HEK293 (cell line): ENCODE measurements at regions not wholly inside any gene's neighbourhood (a gene's known extent, or its start where the extent isn't known, plus 50 kb on each side); places are given as distances from the start of the nearest gene placed in this dataset.

Experiments used
- CTCF ChIA-PET: fragments of 350-600 bp; formaldehyde crosslinking; extraction: SDS; loops from one replicate; lab custom pipeline; 2021; ENCODE audit warnings: antibody characterized with exemption; lab: Yijun Ruan, JAX
- POLR2A ChIA-PET: fragments of 300-600 bp; formaldehyde crosslinking; extraction: SDS; loops from one replicate; lab custom pipeline; 2020; ENCODE audit warnings: antibody characterized with exemption, inconsistent platforms; lab: Yijun Ruan, JAX
- H3K27ac ChIP-seq: fragments of 200-500 bp; sonication (Bioruptor generic); 2 replicates; pipeline ENCODE4 v1.5.1; 2014; ENCODE audit warnings: low read depth, low read length, control low read depth, inconsistent platforms; ENCODE audit errors: extremely low read depth
- H3K36me3 ChIP-seq, 2 experiments: fragments of 200-500 bp in 1 of 2; sonication (Bioruptor generic) in 1 of 2; 1 replicate in 1 of 2; 2 replicates in 1 of 2; pipeline ENCODE4 v1.5.1; 2014 to 2017; ENCODE audit warnings: inconsistent platforms in 2 of 2, low read length in 2 of 2; ENCODE audit not compliant: control insufficient read depth in 2 of 2, insufficient read depth in 1 of 2
- H3K4me1 ChIP-seq: fragments of 200-500 bp; sonication (Bioruptor generic); 2 replicates; pipeline ENCODE4 v1.5.1; 2014; ENCODE audit warnings: mild to moderate bottlenecking, low read length, inconsistent platforms; ENCODE audit not compliant: control insufficient read depth, insufficient read depth
- H3K4me3 ChIP-seq: 2 replicates; pipeline ENCODE4 v1.5.1; 2011; ENCODE audit warnings: low read depth, mild to moderate bottlenecking, control low read depth, low read length, moderate library complexity
- H3K9me3 ChIP-seq: fragments of 200-500 bp; sonication (Bioruptor generic); 2 replicates; pipeline ENCODE4 v1.5.1; 2014; ENCODE audit warnings: low read depth, low read length, inconsistent platforms; ENCODE audit not compliant: control insufficient read depth, insufficient read depth
- GLIS2 ChIP-seq: fragments of 450-650 bp; formaldehyde crosslinking; IDR thresholded peaks from 2 replicates; pipeline ENCODE4 v1.5.1; 2016; ENCODE audit warnings: missing biosample characterization, missing genetic modification characterization
- KLF16 ChIP-seq: fragments of 450-650 bp; formaldehyde crosslinking; IDR thresholded peaks from 2 replicates; pipeline ENCODE4 v1.5.1; 2017; ENCODE audit warnings: missing biosample characterization, missing genetic modification characterization
- WT1 ChIP-seq: fragments of 450-650 bp; formaldehyde crosslinking; IDR thresholded peaks from 2 replicates; pipeline ENCODE4 v1.5.1; 2016; ENCODE audit warnings: missing biosample characterization, missing genetic modification characterization
- ZNF146 ChIP-seq: fragments of 450-650 bp; formaldehyde crosslinking; IDR thresholded peaks from 2 replicates; pipeline ENCODE4 v1.5.1; 2016; ENCODE audit warnings: missing biosample characterization, missing genetic modification characterization
- ZNF175 ChIP-seq: fragments of 450-650 bp; formaldehyde crosslinking; IDR thresholded peaks from 2 replicates; pipeline ENCODE4 v1.5.1; 2016; ENCODE audit warnings: missing biosample characterization, missing genetic modification characterization
- ZNF184 ChIP-seq: fragments of 450-650 bp; IDR thresholded peaks from 2 replicates; pipeline ENCODE4 v1.5.1; 2018; ENCODE audit warnings: missing biosample characterization, mild to moderate bottlenecking, missing genetic modification characterization
- ZNF202 ChIP-seq: fragments of 450-650 bp; formaldehyde crosslinking; IDR thresholded peaks from 2 replicates; pipeline ENCODE4 v1.5.1; 2016; ENCODE audit warnings: missing biosample characterization, missing genetic modification characterization, borderline replicate concordance
- ZNF214 ChIP-seq: fragments of 450-650 bp; formaldehyde crosslinking; IDR thresholded peaks from 2 replicates; pipeline ENCODE4 v1.5.1; 2017; ENCODE audit warnings: missing biosample characterization, mild to moderate bottlenecking, missing genetic modification characterization, borderline replicate concordance
- ZNF354C ChIP-seq: fragments of 450-650 bp; formaldehyde crosslinking; IDR thresholded peaks from 2 replicates; pipeline ENCODE4 v1.5.1; 2016; ENCODE audit warnings: missing biosample characterization, missing genetic modification characterization, low read depth, borderline replicate concordance
- ZNF473 ChIP-seq: fragments of 450-650 bp; formaldehyde crosslinking; IDR thresholded peaks from 2 replicates; pipeline ENCODE4 v1.5.1; 2017; ENCODE audit warnings: missing biosample characterization, missing genetic modification characterization
- ZNF555 ChIP-seq: fragments of 450-650 bp; formaldehyde crosslinking; conservative IDR thresholded peaks from 2 replicates; pipeline ENCODE4 v1.5.1; 2017; ENCODE audit warnings: missing biosample characterization, mild to moderate bottlenecking, missing genetic modification characterization, inconsistent platforms
- ZNF571 ChIP-seq: fragments of 450-650 bp; formaldehyde crosslinking; IDR thresholded peaks from 2 replicates; pipeline ENCODE4 v1.5.0; 2017; ENCODE audit warnings: missing biosample characterization, missing genetic modification characterization
- ZNF610 ChIP-seq: fragments of 450-650 bp; formaldehyde crosslinking; IDR thresholded peaks from 2 replicates; pipeline ENCODE4 v1.5.1; 2016; ENCODE audit warnings: missing biosample characterization, missing genetic modification characterization, borderline replicate concordance
- ZNF785 ChIP-seq: fragments of 450-650 bp; formaldehyde crosslinking; IDR thresholded peaks from 2 replicates; pipeline ENCODE4 v1.5.1; 2016; ENCODE audit warnings: missing biosample characterization, missing genetic modification characterization
- ZSCAN30 ChIP-seq: fragments of 450-650 bp; IDR thresholded peaks from 2 replicates; pipeline ENCODE4 v1.5.1; 2018; ENCODE audit warnings: missing biosample characterization, mild to moderate bottlenecking, missing genetic modification characterization, moderate library complexity
- TF ChIP-seq, protein P1 (sequence below): fragments of 450-650 bp; formaldehyde crosslinking; IDR thresholded peaks from 2 replicates; pipeline ENCODE4 v1.5.1; 2016; ENCODE audit warnings: missing biosample characterization, missing genetic modification characterization, borderline replicate concordance
- TF ChIP-seq, protein P2 (sequence below): fragments of 450-650 bp; formaldehyde crosslinking; IDR thresholded peaks from 2 replicates; pipeline ENCODE4 v1.5.1; 2016; ENCODE audit warnings: missing biosample characterization, missing genetic modification characterization
- TF ChIP-seq, protein P3 (sequence below): fragments of 450-650 bp; IDR thresholded peaks from 2 replicates; pipeline ENCODE4 v1.5.1; 2018; ENCODE audit warnings: missing biosample characterization, mild to moderate bottlenecking, missing genetic modification characterization
- TF ChIP-seq, protein P4 (sequence below): fragments of 450-650 bp; formaldehyde crosslinking; IDR thresholded peaks from 2 replicates; pipeline ENCODE4 v1.5.1; 2016; ENCODE audit warnings: missing biosample characterization, missing genetic modification characterization, low read depth
- TF ChIP-seq, protein P5 (sequence below): fragments of 450-650 bp; formaldehyde crosslinking; IDR thresholded peaks from 2 replicates; pipeline ENCODE4 v1.5.1; 2016; ENCODE audit warnings: missing biosample characterization, missing genetic modification characterization
- TF ChIP-seq, protein P6 (sequence below): fragments of 450-650 bp; formaldehyde crosslinking; IDR thresholded peaks from 2 replicates; pipeline ENCODE4; 2016; ENCODE audit warnings: missing biosample characterization, missing genetic modification characterization
- TF ChIP-seq, protein P7 (sequence below): fragments of 450-650 bp; formaldehyde crosslinking; IDR thresholded peaks from 2 replicates; pipeline ENCODE4 v1.5.1; 2016; ENCODE audit warnings: missing biosample characterization, missing genetic modification characterization
- TF ChIP-seq, protein P8 (sequence below): fragments of 450-650 bp; formaldehyde crosslinking; IDR thresholded peaks from 2 replicates; pipeline ENCODE4 v1.5.1; 2016; ENCODE audit warnings: missing biosample characterization, missing genetic modification characterization

DNA sequence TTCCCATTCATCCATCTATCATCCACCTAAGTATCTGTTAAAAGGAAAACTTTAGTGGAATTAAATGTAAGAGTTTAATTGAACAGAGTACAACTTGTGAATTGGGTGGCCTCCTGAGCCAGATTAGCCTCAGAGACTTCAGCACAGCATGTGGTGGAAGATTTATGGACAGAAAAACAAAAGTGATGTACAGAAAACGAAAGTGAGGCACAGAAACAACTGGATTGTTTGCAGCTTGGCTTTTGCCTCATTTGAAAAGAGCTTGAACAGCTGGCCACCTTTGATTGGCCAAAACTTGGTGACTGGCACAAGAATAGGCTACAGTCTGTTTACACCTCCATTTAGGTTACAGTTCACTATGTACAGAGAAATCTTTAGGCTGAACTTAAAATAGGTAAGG, 1463.4 kb upstream of the CELF2 start (continued):
- TF ChIP-seq, protein P1, sequence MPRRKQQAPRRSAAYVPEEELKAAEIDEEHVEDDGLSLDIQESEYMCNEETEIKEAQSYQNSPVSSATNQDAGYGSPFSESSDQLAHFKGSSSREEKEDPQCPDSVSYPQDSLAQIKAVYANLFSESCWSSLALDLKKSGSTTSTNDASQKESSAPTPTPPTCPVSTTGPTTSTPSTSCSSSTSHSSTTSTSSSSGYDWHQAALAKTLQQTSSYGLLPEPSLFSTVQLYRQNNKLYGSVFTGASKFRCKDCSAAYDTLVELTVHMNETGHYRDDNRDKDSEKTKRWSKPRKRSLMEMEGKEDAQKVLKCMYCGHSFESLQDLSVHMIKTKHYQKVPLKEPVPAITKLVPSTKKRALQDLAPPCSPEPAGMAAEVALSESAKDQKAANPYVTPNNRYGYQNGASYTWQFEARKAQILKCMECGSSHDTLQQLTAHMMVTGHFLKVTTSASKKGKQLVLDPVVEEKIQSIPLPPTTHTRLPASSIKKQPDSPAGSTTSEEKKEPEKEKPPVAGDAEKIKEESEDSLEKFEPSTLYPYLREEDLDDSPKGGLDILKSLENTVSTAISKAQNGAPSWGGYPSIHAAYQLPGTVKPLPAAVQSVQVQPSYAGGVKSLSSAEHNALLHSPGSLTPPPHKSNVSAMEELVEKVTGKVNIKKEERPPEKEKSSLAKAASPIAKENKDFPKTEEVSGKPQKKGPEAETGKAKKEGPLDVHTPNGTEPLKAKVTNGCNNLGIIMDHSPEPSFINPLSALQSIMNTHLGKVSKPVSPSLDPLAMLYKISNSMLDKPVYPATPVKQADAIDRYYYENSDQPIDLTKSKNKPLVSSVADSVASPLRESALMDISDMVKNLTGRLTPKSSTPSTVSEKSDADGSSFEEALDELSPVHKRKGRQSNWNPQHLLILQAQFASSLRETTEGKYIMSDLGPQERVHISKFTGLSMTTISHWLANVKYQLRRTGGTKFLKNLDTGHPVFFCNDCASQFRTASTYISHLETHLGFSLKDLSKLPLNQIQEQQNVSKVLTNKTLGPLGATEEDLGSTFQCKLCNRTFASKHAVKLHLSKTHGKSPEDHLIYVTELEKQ: no peak
- TF ChIP-seq ZNF214 (tag by site-specific recombination) (no peak), GLIS2 (tag by site-specific recombination) (no peak), ZNF146 (tag by site-specific recombination) (no peak), ZNF785 (tag by site-specific recombination) (no peak), ZNF184 (tag by site-specific recombination) (no peak), ZNF473 (tag by site-specific recombination) (no peak), ZNF175 (no peak), WT1 (tag by site-specific recombination) (no peak), ZSCAN30 (tag by site-specific recombination) (no peak)

DNA sequence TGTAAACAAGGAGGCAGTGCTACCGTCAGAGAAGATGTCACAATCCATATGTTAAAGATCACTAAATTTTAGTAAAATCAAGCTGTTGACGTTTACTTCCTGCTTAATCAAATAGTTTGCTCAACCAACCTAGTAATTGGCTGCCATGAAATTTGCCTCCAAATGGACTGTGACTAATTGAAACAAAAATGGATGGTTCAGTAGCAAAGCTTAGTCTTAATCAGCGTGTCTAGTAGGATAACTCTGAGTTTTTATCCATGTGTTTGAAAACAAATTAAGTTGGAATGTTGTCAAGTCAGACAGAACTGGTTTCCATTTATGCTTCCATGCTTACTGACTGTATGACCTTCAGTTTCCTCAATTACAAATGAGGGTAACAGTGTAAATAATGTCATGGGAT, 1456.7 kb upstream of the CELF2 start:
- ChIA-PET POLR2A (no interaction called here), CTCF (no interaction called here)
- no peaks in the 10 kb centered on the region for H3K9me3 ChIP-seq
- H3K36me3 ChIP-seq: no peaks in the 10 kb centered on the region
- H3K4me3 ChIP-seq: no peak overlapping the region
- H3K27ac ChIP-seq: no peak overlapping the region
- H3K4me1 ChIP-seq: no peaks in the 10 kb centered on the region
- TF ChIP-seq, protein P2, sequence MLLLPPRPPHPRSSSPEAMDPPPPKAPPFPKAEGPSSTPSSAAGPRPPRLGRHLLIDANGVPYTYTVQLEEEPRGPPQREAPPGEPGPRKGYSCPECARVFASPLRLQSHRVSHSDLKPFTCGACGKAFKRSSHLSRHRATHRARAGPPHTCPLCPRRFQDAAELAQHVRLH (tag by site-specific recombination): no peak
- TF ChIP-seq ZNF202 (tag by site-specific recombination) (no peak), ZNF555 (tag by site-specific recombination) (no peak), KLF16 (tag by site-specific recombination) (no peak), ZNF571 (tag by site-specific recombination) (no peak), ZNF354C (tag by site-specific recombination) (no peak), ZNF610 (tag by site-specific recombination) (no peak)
- TF ChIP-seq, protein P3, sequence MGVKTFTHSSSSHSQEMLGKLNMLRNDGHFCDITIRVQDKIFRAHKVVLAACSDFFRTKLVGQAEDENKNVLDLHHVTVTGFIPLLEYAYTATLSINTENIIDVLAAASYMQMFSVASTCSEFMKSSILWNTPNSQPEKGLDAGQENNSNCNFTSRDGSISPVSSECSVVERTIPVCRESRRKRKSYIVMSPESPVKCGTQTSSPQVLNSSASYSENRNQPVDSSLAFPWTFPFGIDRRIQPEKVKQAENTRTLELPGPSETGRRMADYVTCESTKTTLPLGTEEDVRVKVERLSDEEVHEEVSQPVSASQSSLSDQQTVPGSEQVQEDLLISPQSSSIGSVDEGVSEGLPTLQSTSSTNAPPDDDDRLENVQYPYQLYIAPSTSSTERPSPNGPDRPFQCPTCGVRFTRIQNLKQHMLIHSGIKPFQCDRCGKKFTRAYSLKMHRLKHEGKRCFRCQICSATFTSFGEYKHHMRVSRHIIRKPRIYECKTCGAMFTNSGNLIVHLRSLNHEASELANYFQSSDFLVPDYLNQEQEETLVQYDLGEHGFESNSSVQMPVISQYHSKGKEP (tag by site-specific recombination): no peak
- TF ChIP-seq, protein P4, sequence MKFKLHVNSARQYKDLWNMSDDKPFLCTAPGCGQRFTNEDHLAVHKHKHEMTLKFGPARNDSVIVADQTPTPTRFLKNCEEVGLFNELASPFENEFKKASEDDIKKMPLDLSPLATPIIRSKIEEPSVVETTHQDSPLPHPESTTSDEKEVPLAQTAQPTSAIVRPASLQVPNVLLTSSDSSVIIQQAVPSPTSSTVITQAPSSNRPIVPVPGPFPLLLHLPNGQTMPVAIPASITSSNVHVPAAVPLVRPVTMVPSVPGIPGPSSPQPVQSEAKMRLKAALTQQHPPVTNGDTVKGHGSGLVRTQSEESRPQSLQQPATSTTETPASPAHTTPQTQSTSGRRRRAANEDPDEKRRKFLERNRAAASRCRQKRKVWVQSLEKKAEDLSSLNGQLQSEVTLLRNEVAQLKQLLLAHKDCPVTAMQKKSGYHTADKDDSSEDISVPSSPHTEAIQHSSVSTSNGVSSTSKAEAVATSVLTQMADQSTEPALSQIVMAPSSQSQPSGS: no peak
- TF ChIP-seq, protein P5, sequence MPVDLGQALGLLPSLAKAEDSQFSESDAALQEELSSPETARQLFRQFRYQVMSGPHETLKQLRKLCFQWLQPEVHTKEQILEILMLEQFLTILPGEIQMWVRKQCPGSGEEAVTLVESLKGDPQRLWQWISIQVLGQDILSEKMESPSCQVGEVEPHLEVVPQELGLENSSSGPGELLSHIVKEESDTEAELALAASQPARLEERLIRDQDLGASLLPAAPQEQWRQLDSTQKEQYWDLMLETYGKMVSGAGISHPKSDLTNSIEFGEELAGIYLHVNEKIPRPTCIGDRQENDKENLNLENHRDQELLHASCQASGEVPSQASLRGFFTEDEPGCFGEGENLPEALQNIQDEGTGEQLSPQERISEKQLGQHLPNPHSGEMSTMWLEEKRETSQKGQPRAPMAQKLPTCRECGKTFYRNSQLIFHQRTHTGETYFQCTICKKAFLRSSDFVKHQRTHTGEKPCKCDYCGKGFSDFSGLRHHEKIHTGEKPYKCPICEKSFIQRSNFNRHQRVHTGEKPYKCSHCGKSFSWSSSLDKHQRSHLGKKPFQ: no peak
- TF ChIP-seq, protein P6, sequence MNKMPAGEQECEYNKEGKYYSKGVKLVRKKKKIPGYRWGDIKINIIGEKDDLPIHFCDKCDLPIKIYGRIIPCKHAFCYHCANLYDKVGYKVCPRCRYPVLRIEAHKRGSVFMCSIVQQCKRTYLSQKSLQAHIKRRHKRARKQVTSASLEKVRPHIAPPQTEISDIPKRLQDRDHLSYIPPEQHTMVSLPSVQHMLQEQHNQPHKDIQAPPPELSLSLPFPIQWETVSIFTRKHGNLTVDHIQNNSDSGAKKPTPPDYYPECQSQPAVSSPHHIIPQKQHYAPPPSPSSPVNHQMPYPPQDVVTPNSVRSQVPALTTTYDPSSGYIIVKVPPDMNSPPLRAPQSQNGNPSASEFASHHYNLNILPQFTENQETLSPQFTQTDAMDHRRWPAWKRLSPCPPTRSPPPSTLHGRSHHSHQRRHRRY (tag by site-specific recombination): no peak
- TF ChIP-seq, protein P7, sequence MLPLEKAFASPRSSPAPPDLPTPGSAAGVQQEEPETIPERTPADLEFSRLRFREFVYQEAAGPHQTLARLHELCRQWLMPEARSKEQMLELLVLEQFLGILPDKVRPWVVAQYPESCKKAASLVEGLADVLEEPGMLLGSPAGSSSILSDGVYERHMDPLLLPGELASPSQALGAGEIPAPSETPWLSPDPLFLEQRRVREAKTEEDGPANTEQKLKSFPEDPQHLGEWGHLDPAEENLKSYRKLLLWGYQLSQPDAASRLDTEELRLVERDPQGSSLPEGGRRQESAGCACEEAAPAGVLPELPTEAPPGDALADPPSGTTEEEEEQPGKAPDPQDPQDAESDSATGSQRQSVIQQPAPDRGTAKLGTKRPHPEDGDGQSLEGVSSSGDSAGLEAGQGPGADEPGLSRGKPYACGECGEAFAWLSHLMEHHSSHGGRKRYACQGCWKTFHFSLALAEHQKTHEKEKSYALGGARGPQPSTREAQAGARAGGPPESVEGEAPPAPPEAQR (tag by site-specific recombination): no peak
- TF ChIP-seq, protein P8, sequence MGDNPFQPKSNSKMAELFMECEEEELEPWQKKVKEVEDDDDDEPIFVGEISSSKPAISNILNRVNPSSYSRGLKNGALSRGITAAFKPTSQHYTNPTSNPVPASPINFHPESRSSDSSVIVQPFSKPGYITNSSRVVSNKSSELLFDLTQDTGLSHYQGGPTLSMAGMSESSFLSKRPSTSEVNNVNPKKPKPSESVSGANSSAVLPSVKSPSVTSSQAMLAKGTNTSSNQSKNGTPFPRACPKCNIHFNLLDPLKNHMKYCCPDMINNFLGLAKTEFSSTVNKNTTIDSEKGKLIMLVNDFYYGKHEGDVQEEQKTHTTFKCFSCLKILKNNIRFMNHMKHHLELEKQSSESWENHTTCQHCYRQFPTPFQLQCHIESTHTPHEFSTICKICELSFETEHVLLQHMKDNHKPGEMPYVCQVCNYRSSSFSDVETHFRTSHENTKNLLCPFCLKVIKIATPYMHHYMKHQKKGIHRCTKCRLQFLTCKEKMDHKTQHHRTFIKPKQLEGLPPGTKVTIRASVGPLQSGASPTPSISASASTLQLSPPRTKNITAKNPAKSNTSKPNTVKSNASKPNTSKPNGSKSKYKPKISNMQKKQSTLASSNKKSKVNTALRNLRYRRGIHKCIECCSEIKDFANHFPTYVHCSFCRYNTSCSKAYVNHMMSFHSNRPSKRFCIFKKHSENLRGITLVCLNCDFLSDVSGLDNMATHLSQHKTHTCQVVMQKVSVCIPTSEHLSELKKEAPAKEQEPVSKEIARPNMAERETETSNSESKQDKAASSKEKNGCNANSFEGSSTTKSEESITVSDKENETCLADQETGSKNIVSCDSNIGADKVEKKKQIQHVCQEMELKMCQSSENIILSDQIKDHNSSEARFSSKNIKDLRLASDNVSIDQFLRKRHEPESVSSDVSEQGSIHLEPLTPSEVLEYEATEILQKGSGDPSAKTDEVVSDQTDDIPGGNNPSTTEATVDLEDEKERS (tag by site-specific recombination): no peak
